GM12874 (cell line): ENCODE measurements at regions not wholly inside any gene's neighbourhood (a gene's known extent, or its start where the extent isn't known, plus 50 kb on each side); places are given as distances from the start of the nearest gene placed in this dataset.

Experiments used
- TF ChIP-seq, protein P1 (sequence below): IDR thresholded peaks from 2 replicates; pipeline ENCODE4 v1.5.1; 2011; ENCODE audit warnings: low read depth, mild to moderate bottlenecking, control low read depth, low read length, moderate library complexity; ENCODE audit not compliant: insufficient read depth

DNA sequence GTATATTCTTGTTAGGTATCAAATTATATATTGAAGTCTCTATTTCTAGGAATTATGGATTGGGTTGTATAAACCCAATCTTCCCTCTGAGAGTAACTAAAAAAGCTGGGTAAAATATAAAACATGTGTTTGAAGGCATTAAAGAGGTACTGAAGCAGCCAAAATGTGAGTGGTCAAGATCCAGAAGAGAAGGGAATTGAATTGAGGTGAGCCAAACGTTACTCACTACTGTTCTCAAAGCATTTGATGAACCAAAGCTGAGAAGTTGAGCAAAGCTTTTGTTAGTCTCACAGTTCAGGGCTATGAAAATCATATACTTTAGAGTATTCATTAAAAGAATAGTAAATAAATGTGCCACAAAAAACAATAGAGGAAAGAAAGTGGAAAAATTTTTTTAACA, 365.8 kb downstream of the BCKDHB start:
- TF ChIP-seq, protein P1, sequence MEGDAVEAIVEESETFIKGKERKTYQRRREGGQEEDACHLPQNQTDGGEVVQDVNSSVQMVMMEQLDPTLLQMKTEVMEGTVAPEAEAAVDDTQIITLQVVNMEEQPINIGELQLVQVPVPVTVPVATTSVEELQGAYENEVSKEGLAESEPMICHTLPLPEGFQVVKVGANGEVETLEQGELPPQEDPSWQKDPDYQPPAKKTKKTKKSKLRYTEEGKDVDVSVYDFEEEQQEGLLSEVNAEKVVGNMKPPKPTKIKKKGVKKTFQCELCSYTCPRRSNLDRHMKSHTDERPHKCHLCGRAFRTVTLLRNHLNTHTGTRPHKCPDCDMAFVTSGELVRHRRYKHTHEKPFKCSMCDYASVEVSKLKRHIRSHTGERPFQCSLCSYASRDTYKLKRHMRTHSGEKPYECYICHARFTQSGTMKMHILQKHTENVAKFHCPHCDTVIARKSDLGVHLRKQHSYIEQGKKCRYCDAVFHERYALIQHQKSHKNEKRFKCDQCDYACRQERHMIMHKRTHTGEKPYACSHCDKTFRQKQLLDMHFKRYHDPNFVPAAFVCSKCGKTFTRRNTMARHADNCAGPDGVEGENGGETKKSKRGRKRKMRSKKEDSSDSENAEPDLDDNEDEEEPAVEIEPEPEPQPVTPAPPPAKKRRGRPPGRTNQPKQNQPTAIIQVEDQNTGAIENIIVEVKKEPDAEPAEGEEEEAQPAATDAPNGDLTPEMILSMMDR, result no peak

DNA sequence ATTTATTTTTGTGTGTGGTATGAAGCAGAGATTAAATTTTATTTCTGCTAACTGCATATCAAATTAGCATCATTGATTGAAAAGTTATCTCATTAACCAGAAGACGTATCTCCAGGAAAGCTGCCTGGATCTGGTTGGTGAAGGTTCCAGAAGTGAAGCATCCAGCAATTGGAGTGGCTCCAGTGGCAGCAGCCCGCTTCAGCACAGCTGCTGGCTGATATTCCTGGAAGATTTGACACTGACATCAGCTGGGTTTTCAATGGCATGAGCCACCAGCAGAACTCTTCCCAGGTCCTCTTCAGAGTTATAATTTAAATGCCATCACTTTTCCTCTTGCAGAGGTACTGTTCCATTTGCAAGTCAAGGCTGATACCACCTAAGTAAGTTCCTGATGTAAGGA, 363.5 kb downstream of the BCKDHB start:
- TF ChIP-seq, protein P1, result no peak

DNA sequence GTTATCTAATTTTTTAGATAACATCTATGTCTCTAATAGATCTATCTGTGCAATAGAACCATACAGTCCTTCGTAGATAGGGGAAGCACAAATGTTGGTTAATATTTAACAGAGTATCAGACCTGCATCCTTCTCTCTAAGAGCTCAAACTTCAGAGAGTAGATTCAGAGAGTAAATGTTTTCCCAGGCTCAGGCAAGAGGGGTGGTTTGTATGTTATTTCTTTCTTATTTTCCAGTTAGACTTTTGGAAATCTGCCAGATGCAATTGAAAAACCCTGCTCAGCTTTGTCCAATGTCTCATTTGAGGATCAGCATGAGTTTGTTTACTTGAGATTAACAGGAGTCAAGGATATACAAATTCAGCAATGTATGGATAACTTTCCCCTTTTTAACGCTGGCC, 361.9 kb downstream of the BCKDHB start:
- TF ChIP-seq, protein P1, result no peak

DNA sequence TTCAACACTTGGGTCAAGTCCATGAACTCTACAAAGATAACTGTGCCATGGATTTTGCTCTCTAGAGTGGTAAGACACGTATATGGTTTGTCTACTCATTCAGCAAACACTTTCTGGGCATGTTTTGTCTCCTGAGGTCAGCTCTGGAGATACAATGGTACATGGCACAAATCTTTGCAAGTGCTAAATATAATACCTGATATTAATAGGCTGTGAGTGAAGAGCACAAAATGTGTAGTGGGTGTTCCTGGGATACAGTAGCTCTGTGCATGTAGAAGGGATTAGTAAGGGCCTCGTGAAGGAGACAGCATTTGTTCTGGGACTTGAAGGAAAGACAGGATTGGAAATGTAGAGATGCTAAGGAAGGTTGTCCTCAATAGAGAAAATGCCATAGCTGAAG, 360.9 kb downstream of the BCKDHB start:
- TF ChIP-seq, protein P1, result no peak

DNA sequence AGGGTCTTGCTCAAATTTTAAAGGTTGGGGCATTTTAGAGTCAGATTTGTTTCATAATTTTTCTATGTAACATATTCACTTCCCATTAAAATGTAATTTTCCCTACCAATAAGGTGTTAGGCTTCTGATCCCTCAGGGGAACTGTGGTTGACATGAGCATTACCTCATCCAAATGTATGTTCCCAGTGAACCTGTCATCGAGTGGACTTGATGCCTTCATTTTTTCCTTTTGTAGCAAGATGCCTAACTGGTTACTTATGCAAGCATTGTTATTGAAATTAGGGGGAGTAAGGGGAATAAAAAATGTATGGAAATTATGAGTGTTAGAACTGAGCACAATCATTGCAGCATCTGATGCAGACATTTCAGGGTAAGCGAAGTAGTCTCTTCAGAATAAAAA, 360.5 kb downstream of the BCKDHB start:
- TF ChIP-seq, protein P1, result no peak

DNA sequence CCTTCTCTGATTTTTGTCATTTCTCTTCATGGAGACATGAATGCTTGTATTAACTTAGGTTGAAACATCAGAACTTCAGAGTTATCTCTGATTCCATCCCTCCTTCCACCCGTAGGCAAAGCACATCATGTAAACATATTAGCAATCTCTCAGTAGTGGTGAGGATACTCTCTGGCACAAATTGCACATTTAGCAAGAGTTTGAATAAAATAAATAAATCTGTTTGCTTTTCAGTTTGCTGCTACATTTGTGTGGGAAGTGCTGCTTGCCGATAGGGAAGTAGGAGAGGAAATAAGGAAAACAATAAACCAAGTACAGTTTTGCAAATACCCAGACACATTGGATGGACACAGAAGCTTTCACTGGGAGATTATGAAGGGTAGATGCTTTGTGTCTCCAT, 359.0 kb downstream of the BCKDHB start:
- TF ChIP-seq, protein P1, result no peak

DNA sequence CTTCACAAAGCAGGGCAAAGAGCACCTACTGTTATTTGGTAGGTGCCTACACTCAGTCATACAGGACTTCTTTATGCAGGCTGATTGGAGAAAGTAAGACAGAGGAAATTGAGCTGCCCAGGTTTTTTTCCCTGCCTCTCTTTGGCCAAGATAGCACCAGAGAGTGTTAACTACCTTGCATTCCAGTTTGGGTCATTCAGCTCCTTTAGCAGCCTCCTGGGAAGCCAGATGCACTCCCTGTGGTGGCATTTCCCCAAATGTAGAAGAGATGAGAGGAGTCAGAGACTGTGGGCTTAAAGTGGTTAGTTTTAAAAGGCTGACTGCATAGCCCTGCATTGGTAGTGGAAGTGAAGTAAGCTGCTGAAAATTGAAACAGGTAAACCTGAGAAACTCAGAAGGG, 358.4 kb downstream of the BCKDHB start:
- TF ChIP-seq, protein P1, result no peak

DNA sequence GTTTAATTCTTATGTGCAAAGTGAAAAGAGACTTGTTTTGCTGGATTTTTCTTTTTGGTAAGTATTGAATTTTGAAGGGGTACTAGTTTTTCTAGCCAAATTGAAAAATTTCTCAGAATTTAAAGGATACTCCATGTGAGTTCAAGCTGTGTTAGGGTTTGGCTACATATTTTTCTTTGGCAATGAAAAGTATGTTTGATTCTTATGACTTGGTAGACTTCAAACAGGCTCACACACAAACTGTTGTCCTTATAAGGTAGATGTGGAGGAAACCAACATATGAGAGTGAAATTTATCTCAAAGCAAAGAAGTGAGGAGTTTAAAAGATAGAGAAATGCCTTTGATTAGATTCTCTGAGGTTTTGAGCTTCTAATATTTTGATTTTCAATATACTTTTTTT, 356.7 kb downstream of the BCKDHB start:
- TF ChIP-seq, protein P1, result no peak
